K562 (cell line): ENCODE measurements at regions not wholly inside any gene's neighbourhood (a gene's known extent, or its start where the extent isn't known, plus 50 kb on each side); places are given as distances from the start of the nearest gene placed in this dataset.
A peak's percentile ranks its signal among the peaks of the same experiment; 100 is the strongest.

ENCODE experiments used
- EHMT2 ChIP-seq: fragments of 450-650 bp; IDR thresholded peaks from 2 replicates; pipeline ENCODE4 v1.6.1; 2018; ENCODE audit warnings: antibody characterized with exemption
- IRF2 ChIP-seq: sonication (generic); formaldehyde crosslinking; IDR thresholded peaks from 2 replicates; pipeline ENCODE4 v1.8.1; 2022; ENCODE audit warnings: mild to moderate bottlenecking, missing genetic modification reagents
- MCM3 ChIP-seq: fragments of 450-650 bp; IDR thresholded peaks from 2 replicates; pipeline ENCODE4 v1.6.1; 2016
- MED1 ChIP-seq: sonication (generic); formaldehyde crosslinking; IDR thresholded peaks from 2 replicates; pipeline ENCODE4 v1.8.1; 2023; ENCODE audit warnings: missing genetic modification reagents, borderline replicate concordance
- NBN ChIP-seq: fragments of 450-650 bp; IDR thresholded peaks from 2 replicates; pipeline ENCODE4 v1.6.1; 2016; ENCODE audit warnings: low read depth, mild to moderate bottlenecking
- NFATC3 ChIP-seq: fragments of 450-650 bp; IDR thresholded peaks from 2 replicates; pipeline ENCODE4 v1.6.1; 2017; ENCODE audit warnings: mild to moderate bottlenecking
- NRF1 ChIP-seq, 2 experiments: fragments of 450-650 bp; IDR thresholded peaks in 1 of 2; conservative IDR thresholded peaks in 1 of 2; 2 replicates each; pipeline ENCODE4 v1.6.1; 2014; ENCODE audit warnings: mild to moderate bottlenecking in 2 of 2
- PHTF2 ChIP-seq: fragments of 250-450 bp; sonication (Bioruptor Pico); IDR thresholded peaks from 2 replicates; pipeline ENCODE4 v1.5.0; 2021; ENCODE audit warnings: mild to moderate bottlenecking
- RCOR1 ChIP-seq, 2 experiments: IDR thresholded peaks; 2 replicates each; pipeline ENCODE4 v1.6.1; 2012; ENCODE audit warnings: low read depth in 2 of 2, low read length in 2 of 2, borderline replicate concordance in 1 of 2, improper control_type of control experiment in 1 of 2
- SRSF9 ChIP-seq: fragments of 200-400 bp; formaldehyde crosslinking; IDR thresholded peaks from 2 replicates; pipeline ENCODE4 v1.6.1; 2017; ENCODE audit warnings: low read depth, low read length, borderline replicate concordance
- U2AF1 ChIP-seq: fragments of 200-400 bp; formaldehyde crosslinking; optimal IDR thresholded peaks from 2 replicates; pipeline ENCODE3; 2017; ENCODE audit warnings: mild to moderate bottlenecking, low read depth, low read length, moderate library complexity
- ZBTB33 ChIP-seq: sonication (generic); formaldehyde crosslinking; IDR thresholded peaks from 2 replicates; pipeline ENCODE4 v1.8.1; 2023; ENCODE audit warnings: mild to moderate bottlenecking, missing genetic modification reagents
- ZNF444 ChIP-seq: fragments of 250-450 bp; sonication (Bioruptor Pico); IDR thresholded peaks from 2 replicates; pipeline ENCODE4 v1.4.0; 2020; ENCODE audit warnings: mild to moderate bottlenecking, moderate library complexity
- TF ChIP-seq, protein P1 (sequence below): fragments of 450-650 bp; formaldehyde crosslinking; conservative IDR thresholded peaks from 2 replicates; pipeline ENCODE4 v1.4.0; 2022; ENCODE audit warnings: mild to moderate bottlenecking, missing genetic modification characterization
- TF ChIP-seq, protein P2 (sequence below): IDR thresholded peaks from 2 replicates; pipeline ENCODE4 v1.6.1; 2014; ENCODE audit warnings: antibody characterized with exemption

DNA sequence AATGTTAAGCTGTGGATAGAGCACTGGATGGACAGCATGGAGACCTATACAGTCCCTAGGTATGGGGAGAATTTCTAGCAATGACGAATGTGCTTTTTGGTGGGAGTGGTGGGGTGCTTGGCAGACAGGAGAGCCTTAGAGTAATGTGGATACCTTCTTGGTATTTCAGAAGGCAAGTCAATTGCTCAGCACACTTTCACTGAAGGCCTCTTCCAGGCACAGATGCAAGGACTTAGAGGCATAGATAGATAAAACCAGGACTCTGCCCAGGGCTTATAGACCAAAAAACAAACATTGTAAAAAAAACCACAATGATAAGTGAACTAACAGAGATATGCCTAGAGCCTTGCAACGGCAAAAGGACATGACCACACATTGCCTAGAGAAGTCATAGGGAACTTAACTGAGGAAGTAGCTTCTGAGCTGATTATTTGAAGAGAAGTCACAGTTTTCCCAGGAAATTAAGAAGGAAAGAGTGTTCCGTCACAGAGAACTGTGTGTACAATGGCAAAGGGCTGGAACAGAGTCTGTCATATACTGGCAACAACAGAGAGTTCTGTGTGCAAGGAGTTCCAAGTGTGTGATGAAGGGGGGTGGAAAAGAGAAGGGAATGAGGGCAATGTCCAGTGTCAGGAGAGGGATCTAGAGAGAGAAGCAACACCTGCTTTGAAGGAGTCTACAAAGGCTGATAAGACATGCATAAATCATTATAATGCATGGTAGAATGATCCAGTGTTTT is 65.9 kb upstream of the PICALM start (continued):
- peak; percentile 88; the same call in 1 of the 2 replicates for TF ChIP-seq NBN
- TF ChIP-seq ZBTB33 (CRISPR knock-in tag), result no peak
- TF ChIP-seq NFATC3, result no peak
- peak; percentile 44 for TF ChIP-seq EHMT2
- no peak for TF ChIP-seq MED1 (CRISPR knock-in tag)
- TF ChIP-seq, protein P1, sequence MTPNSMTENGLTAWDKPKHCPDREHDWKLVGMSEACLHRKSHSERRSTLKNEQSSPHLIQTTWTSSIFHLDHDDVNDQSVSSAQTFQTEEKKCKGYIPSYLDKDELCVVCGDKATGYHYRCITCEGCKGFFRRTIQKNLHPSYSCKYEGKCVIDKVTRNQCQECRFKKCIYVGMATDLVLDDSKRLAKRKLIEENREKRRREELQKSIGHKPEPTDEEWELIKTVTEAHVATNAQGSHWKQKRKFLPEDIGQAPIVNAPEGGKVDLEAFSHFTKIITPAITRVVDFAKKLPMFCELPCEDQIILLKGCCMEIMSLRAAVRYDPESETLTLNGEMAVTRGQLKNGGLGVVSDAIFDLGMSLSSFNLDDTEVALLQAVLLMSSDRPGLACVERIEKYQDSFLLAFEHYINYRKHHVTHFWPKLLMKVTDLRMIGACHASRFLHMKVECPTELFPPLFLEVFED (CRISPR knock-in tag), result 0 out of 2 replicates have a peak, but pooled peaks have one; percentile 23
- no peak for TF ChIP-seq MCM3
- no peak; a peak in 1 of 4 replicates for TF ChIP-seq NRF1 (conservative IDR thresholded peaks at IDR 0.05 in 1 of 2, IDR thresholded peaks at IDR 0.05 in 1 of 2)
- TF ChIP-seq, protein P2, sequence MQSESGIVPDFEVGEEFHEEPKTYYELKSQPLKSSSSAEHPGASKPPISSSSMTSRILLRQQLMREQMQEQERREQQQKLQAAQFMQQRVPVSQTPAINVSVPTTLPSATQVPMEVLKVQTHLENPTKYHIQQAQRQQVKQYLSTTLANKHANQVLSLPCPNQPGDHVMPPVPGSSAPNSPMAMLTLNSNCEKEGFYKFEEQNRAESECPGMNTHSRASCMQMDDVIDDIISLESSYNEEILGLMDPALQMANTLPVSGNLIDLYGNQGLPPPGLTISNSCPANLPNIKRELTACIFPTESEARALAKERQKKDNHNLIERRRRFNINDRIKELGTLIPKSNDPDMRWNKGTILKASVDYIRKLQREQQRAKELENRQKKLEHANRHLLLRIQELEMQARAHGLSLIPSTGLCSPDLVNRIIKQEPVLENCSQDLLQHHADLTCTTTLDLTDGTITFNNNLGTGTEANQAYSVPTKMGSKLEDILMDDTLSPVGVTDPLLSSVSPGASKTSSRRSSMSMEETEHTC, result 0 out of 2 replicates have a peak, but pooled peaks have one; percentile 24
- TF ChIP-seq PHTF2 (CRISPR knock-in tag), result no peak
- TF ChIP-seq U2AF1, result no peak
- TF ChIP-seq SRSF9, result no peak
- peak; percentile 28 to 85; a peak in 3 of 4 replicates for TF ChIP-seq RCOR1 (IDR thresholded peaks at IDR 0.05; ENCODE audit: borderline replicate concordance in 1 of 2, low read depth in 2 of 2, low read length in 2 of 2)
- TF ChIP-seq IRF2, result no peak
- TF ChIP-seq ZNF444 (CRISPR knock-in tag), result no peak
